GM19438 (cell line): ENCODE measurements at regions not wholly inside any gene's neighbourhood (a gene's known extent, or its start where the extent isn't known, plus 50 kb on each side); places are given as distances from the start of the nearest gene placed in this dataset.
A peak's percentile ranks its signal among the peaks of the same experiment; 100 is the strongest.

Experiments
- ATAC-seq: cut with Tn5 transposase; IDR thresholded peaks from one replicate; pipeline ENCODE4 v1.9.1; 2021; ENCODE audit warnings: low read depth; ENCODE audit not compliant: unreplicated experiment

- no peak for ATAC-seq
Observed at GRCh38 chr12:77578466-77579220, 252.1 kb upstream of the NAV3 start.

GRCh38 chr12:77577791-77578190, 252.9 kb upstream of the NAV3 start:
- ATAC-seq = no peak

GRCh38 chr12:77575376-77575919, 255.2 kb upstream of the NAV3 start:
- ATAC-seq = no peak

GRCh38 chr12:77572371-77572770, 258.3 kb upstream of the NAV3 start:
- ATAC-seq = no peak

- no peak for ATAC-seq
Observed at GRCh38 chr12:77571768-77572167, 258.9 kb upstream of the NAV3 start.

GRCh38 chr12:77571127-77571526, 259.6 kb upstream of the NAV3 start:
- ATAC-seq = no peak

GRCh38 chr12:77569876-77570275, 260.8 kb upstream of the NAV3 start:
- no peak for ATAC-seq

- ATAC-seq = no peak
Observed at GRCh38 chr12:77560714-77561113, 270.0 kb upstream of the NAV3 start.

- no peak for ATAC-seq
Observed at GRCh38 chr12:77559400-77560074, 271.2 kb upstream of the NAV3 start.

GRCh38 chr12:77555074-77555473, 275.6 kb upstream of the NAV3 start:
- no peak for ATAC-seq

- peak; percentile 99 for ATAC-seq
Observed at GRCh38 chr12:77553976-77554619, 276.6 kb upstream of the NAV3 start.

GRCh38 chr12:77549383-77550128, 281.1 kb upstream of the NAV3 start:
- no peak for ATAC-seq

GRCh38 chr12:77548797-77549196, 281.9 kb upstream of the NAV3 start:
- ATAC-seq = no peak

- no peak for ATAC-seq
Observed at GRCh38 chr12:77540097-77540496, 290.6 kb upstream of the NAV3 start.

- ATAC-seq = no peak
Observed at GRCh38 chr12:77537663-77538062, 293.0 kb upstream of the NAV3 start.

- no peak for ATAC-seq
Observed at GRCh38 chr12:77535734-77536133, 295.0 kb upstream of the NAV3 start.

GRCh38 chr12:77531912-77532311, 298.8 kb upstream of the NAV3 start:
- ATAC-seq = no peak

GRCh38 chr12:77522247-77522646, 308.4 kb upstream of the NAV3 start:
- no peak for ATAC-seq

GRCh38 chr12:77521508-77522115, 309.1 kb upstream of the NAV3 start:
- ATAC-seq = no peak

GRCh38 chr12:77514511-77514910, 316.2 kb upstream of the NAV3 start:
- no peak for ATAC-seq
